GM18498 (cell line): ENCODE measurements at regions not wholly inside any gene's neighbourhood (a gene's known extent, or its start where the extent isn't known, plus 50 kb on each side); places are given as distances from the start of the nearest gene placed in this dataset.

ENCODE experiments used
- ATAC-seq: cut with Tn5 transposase; IDR thresholded peaks from one replicate; pipeline ENCODE4 v1.9.1; 2021; ENCODE audit warnings: mild to moderate bottlenecking, moderate library complexity; ENCODE audit not compliant: unreplicated experiment

- no peak for ATAC-seq
These were observed 125.2 kb upstream of the CPEB4 start for GRCh38 chr5:173762930-173763329.

GRCh38 chr5:173763410-173763809 lies 124.7 kb upstream of the CPEB4 start:
- no peak for ATAC-seq

- no peak for ATAC-seq
These were observed 123.7 kb upstream of the CPEB4 start for GRCh38 chr5:173764332-173765028.

GRCh38 chr5:173765029-173765644 lies 123.0 kb upstream of the CPEB4 start:
- ATAC-seq, result no peak

- ATAC-seq, result no peak
These were observed 122.5 kb upstream of the CPEB4 start for GRCh38 chr5:173765661-173766060.

GRCh38 chr5:173767574-173768266 lies 120.4 kb upstream of the CPEB4 start:
- ATAC-seq, result no peak

GRCh38 chr5:173768267-173768806 lies 119.8 kb upstream of the CPEB4 start:
- no peak for ATAC-seq

GRCh38 chr5:173768891-173769290 lies 119.3 kb upstream of the CPEB4 start:
- no peak for ATAC-seq

GRCh38 chr5:173770637-173771036 lies 117.5 kb upstream of the CPEB4 start:
- no peak for ATAC-seq

- ATAC-seq, result no peak
These were observed 116.9 kb upstream of the CPEB4 start for GRCh38 chr5:173771121-173771724.

- ATAC-seq, result no peak
These were observed 116.3 kb upstream of the CPEB4 start for GRCh38 chr5:173771725-173772383.

GRCh38 chr5:173772384-173773059 lies 115.6 kb upstream of the CPEB4 start:
- no peak for ATAC-seq

- no peak for ATAC-seq
These were observed 113.8 kb upstream of the CPEB4 start for GRCh38 chr5:173774271-173774761.

- ATAC-seq, result no peak
These were observed 112.6 kb upstream of the CPEB4 start for GRCh38 chr5:173775261-173776197.

GRCh38 chr5:173777149-173777548 lies 111.0 kb upstream of the CPEB4 start:
- no peak for ATAC-seq

- no peak for ATAC-seq
These were observed 110.5 kb upstream of the CPEB4 start for GRCh38 chr5:173777674-173778073.

GRCh38 chr5:173778152-173778782 lies 109.9 kb upstream of the CPEB4 start:
- no peak for ATAC-seq

GRCh38 chr5:173778784-173779304 lies 109.3 kb upstream of the CPEB4 start:
- ATAC-seq, result no peak
